Activated CD4-positive, alpha-beta T cell treated with anti-CD3 and anti-CD28 coated beads, Interleukin-2, amount 50 U/mL, for 48 hours (primary cell): ENCODE measurements at regions not wholly inside any gene's neighbourhood (a gene's known extent, or its start where the extent isn't known, plus 50 kb on each side); places are given as distances from the start of the nearest gene placed in this dataset.
"Not testable (repeated sequence)": the region's sequence is repeated elsewhere in the genome, so short reads cannot be mapped to it uniquely, and the experiment has no call there.

Source experiments
- DNase-seq, 2 experiments: peaks; one replicate each; pipeline ENCODE4 v3.0.0-alpha.2; 2020

- not testable (repeated sequence) for DNase-seq
Observed at GRCh38 chr7:65519751-65520150, 146.1 kb downstream of the ZNF92 start.

- DNase-seq = not testable (repeated sequence)
Observed at GRCh38 chr7:65545465-65546161, 172.0 kb downstream of the ZNF92 start.

GRCh38 chr7:65549589-65550443 lies 176.2 kb downstream of the ZNF92 start:
- not testable (repeated sequence) for DNase-seq

- not testable (repeated sequence) for DNase-seq
Observed at GRCh38 chr7:65550444-65550809, 176.8 kb downstream of the ZNF92 start.

- DNase-seq = not testable (repeated sequence)
Observed at GRCh38 chr7:65551042-65551441, 177.4 kb downstream of the ZNF92 start.

- not testable (repeated sequence) for DNase-seq
Observed at GRCh38 chr7:65554553-65555476, 181.2 kb downstream of the ZNF92 start.

- not testable (repeated sequence) for DNase-seq
Observed at GRCh38 chr7:65558584-65558983, 184.9 kb downstream of the ZNF92 start.

GRCh38 chr7:65561786-65562372 lies 188.2 kb downstream of the ZNF92 start:
- DNase-seq = not testable (repeated sequence)

GRCh38 chr7:65562522-65562921 lies 188.9 kb downstream of the ZNF92 start:
- DNase-seq = not testable (repeated sequence)

GRCh38 chr7:65563333-65563732 lies 189.7 kb downstream of the ZNF92 start:
- DNase-seq = not testable (repeated sequence)

- not testable (repeated sequence) for DNase-seq
Observed at GRCh38 chr7:65568226-65568625, 194.6 kb downstream of the ZNF92 start.

- DNase-seq = not testable (repeated sequence)
Observed at GRCh38 chr7:65570990-65571389, 197.3 kb downstream of the ZNF92 start.

GRCh38 chr7:65572581-65572980 lies 198.9 kb downstream of the ZNF92 start:
- not testable (repeated sequence) for DNase-seq

GRCh38 chr7:65576370-65576769 lies 202.7 kb downstream of the ZNF92 start:
- not testable (repeated sequence) for DNase-seq

- not testable (repeated sequence) for DNase-seq
Observed at GRCh38 chr7:65582518-65583119, 209.0 kb downstream of the ZNF92 start.

- DNase-seq = not testable (repeated sequence)
Observed at GRCh38 chr7:65602495-65602894, 228.8 kb downstream of the ZNF92 start.

GRCh38 chr7:65609131-65609530 lies 235.5 kb downstream of the ZNF92 start:
- no peak for DNase-seq

- not testable (repeated sequence) for DNase-seq
Observed at GRCh38 chr7:65613644-65614289, 240.1 kb downstream of the ZNF92 start.

GRCh38 chr7:65616111-65616510 lies 242.5 kb downstream of the ZNF92 start:
- not testable (repeated sequence) for DNase-seq

- DNase-seq = not testable (repeated sequence)
Observed at GRCh38 chr7:65620216-65620615, 246.6 kb downstream of the ZNF92 start.

- DNase-seq = peak; percentile 44 to 55
Observed at GRCh38 chr7:65621580-65622201, 248.0 kb downstream of the ZNF92 start.
